Heart right ventricle (tissue), 16 donors: ENCODE measurements at regions not wholly inside any gene's neighbourhood (a gene's known extent, or its start where the extent isn't known, plus 50 kb on each side); places are given as distances from the start of the nearest gene placed in this dataset.

ENCODE experiments used
- ATAC-seq, 8 donors: fragments of 200-7000 bp; cut with Tn5 transposase; one replicate each; pipeline ENCODE4 v1.9.1; 2020; ENCODE audit warnings: mild to moderate bottlenecking in 8 of 8, moderate library complexity in 8 of 8, moderate number of reproducible peaks in 1 of 8
- DNase-seq, 2 donors: peaks; one replicate each; pipeline ENCODE4 v3.0.0-alpha.2; 2020
- H3K27ac ChIP-seq, 10 donors: fragments of 200-600 bp; sonication (generic) in 2 of 10; one replicate each; pipeline versions ENCODE4 v1.5.0 to v1.8.0; 2020 to 2022; ENCODE audit warnings: mild to moderate bottlenecking in 3 of 10
- H3K27me3 ChIP-seq, 7 donors: fragments of 200-600 bp; one replicate each; pipeline ENCODE4 v1.8.0; 2021 to 2022; ENCODE audit warnings: mild to moderate bottlenecking in 2 of 7
- H3K36me3 ChIP-seq, 9 donors: fragments of 200-600 bp; sonication (generic) in 1 of 9; one replicate each; pipeline versions ENCODE4 v1.5.0 to v1.8.0; 2020 to 2022; ENCODE audit warnings: mild to moderate bottlenecking in 2 of 9
- H3K4me1 ChIP-seq, 9 donors: fragments of 200-600 bp; sonication (generic) in 1 of 9; one replicate each; pipeline versions ENCODE4 v1.5.0 to v1.8.0; 2020 to 2022; ENCODE audit warnings: mild to moderate bottlenecking in 4 of 9
- H3K4me3 ChIP-seq, 10 donors: fragments of 200-600 bp; sonication (generic) in 2 of 10; one replicate each; pipeline versions ENCODE4 v1.5.0 to v1.8.0; 2020 to 2022; ENCODE audit warnings: mild to moderate bottlenecking in 7 of 10, moderate library complexity in 2 of 10
- H3K9me3 ChIP-seq, 11 donors: fragments of 200-600 bp in 10 of 11; sonication (generic) in 2 of 11; one replicate each; pipeline versions ENCODE4 v1.5.0 to v1.8.0; 2013 to 2022; ENCODE audit warnings: mild to moderate bottlenecking in 2 of 11, control low read depth in 1 of 11, moderate library complexity in 1 of 11
- WGBS, 2 donors: extraction: QIAGEN DNeasy Blood & Tissue Kit; methylation state at CpG; one replicate each; pipeline ENCODE4 v1.1.7; 2013; ENCODE audit warnings: inconsistent platforms in 1 of 2; 5-methylcytosine and 5-hydroxymethylcytosine counted together
- intact Hi-C, 10 donors: fragments of 100-400 bp; cut with DNase I; formaldehyde crosslinking; loops; one replicate each; pipeline versions ENCODE4 v1.11.1 to v1.14.2; 2022
- TF ChIP-seq, protein P1 (sequence below), 9 donors: fragments of 200-600 bp; sonication (generic) in 2 of 9; IDR thresholded peaks; one replicate each; pipeline versions ENCODE4 v1.5.0 to v1.8.0; 2021 to 2022; ENCODE audit warnings: antibody characterized with exemption in 9 of 9, mild to moderate bottlenecking in 5 of 9, moderate library complexity in 1 of 9
- donor health status: Arrhythmogenic right ventricular cardiomyopathy.
- donor health status: ischemic (EF 13 %, LVEDD 7.1; RV severe dilation, severe dysfunction).
- donor health status: healthy with polysubstance abuse.
- donor health status: DM: no; HTN: yes; CAD: no.
- donor health status: DM: no; HTN: no; CAD: no.
- donor health status: ischemic (EF 25% LVEDD 6.9; RV normal size, moderate dysfunction).
- donor health status: ischemic (EF 25% LVEDD 5.7; RV mildly dilated, moderate dysfunction).
- donor health status: healthy.
- donor health status: DM: yes; HTN: yes; CAD: no.
- donor health status: Ischemic cardiomyopathy.
- donor health status: ischemic (EF 35%, LVEDD 5.7; RV mildly dilated, moderate dysfunction).
- donor health status: nonischemic (EF 11% LVEDD 7.7; RV severe dilation, severe dysfunction).
- donor health status: DM: yes; HTN: yes; CAD: no.
- donor health status: PGD.
- donor health status: ischemic (EF 29% LVEDD 5.4; RV normal size, mild dysfunction).
- donor health status: nonischemic (EF 23%, LVEDD 6.1; RV moderate dilation, normal function).

DNA sequence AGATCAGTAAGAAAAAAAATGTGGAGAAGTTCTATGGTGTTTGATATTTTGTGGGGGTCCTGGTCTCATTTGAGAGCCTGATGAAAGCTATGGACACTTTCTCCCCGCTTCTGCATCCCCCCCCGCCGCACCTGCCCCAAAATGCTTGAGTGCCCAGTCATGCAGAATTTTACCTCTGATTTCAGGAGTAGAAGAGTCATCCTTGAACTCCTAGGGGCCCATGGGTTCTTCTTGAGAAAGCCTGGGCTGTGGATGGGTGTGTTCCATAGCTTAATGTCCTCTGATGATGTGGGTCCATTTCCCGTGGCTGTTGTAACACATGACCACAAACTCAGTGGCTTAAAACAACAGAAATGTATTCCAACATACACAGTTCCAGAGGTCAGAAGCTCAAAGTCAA is 248.8 kb upstream of the PWP1 start:
- no peaks in the 10 kb centered on the region for H3K9me3 ChIP-seq
- no peak overlapping the region for H3K4me3 ChIP-seq
- H3K27ac ChIP-seq: no peak overlapping the region
- TF ChIP-seq, protein P1, sequence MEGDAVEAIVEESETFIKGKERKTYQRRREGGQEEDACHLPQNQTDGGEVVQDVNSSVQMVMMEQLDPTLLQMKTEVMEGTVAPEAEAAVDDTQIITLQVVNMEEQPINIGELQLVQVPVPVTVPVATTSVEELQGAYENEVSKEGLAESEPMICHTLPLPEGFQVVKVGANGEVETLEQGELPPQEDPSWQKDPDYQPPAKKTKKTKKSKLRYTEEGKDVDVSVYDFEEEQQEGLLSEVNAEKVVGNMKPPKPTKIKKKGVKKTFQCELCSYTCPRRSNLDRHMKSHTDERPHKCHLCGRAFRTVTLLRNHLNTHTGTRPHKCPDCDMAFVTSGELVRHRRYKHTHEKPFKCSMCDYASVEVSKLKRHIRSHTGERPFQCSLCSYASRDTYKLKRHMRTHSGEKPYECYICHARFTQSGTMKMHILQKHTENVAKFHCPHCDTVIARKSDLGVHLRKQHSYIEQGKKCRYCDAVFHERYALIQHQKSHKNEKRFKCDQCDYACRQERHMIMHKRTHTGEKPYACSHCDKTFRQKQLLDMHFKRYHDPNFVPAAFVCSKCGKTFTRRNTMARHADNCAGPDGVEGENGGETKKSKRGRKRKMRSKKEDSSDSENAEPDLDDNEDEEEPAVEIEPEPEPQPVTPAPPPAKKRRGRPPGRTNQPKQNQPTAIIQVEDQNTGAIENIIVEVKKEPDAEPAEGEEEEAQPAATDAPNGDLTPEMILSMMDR (IDR thresholded peaks at IDR 0.05): no peak
- H3K4me1 ChIP-seq: no peaks in the 10 kb centered on the region
- peaks cover 0 to 9% (median 0%) of the 10 kb centered on the region in 7 donors for H3K27me3 ChIP-seq
- DNase-seq (no peak), ATAC-seq (no peak)
- no peaks in the 10 kb centered on the region for H3K36me3 ChIP-seq
- intact Hi-C loops: loop anchor here in 1 of 10 donors (1.0 kb wide), 1 partner anchor 30 kb away; no protein-coding TSS in a partner anchor
- WGBS, 2 donors: 91 to 92% methylated on average over 4 of the region's 4 CpGs

DNA sequence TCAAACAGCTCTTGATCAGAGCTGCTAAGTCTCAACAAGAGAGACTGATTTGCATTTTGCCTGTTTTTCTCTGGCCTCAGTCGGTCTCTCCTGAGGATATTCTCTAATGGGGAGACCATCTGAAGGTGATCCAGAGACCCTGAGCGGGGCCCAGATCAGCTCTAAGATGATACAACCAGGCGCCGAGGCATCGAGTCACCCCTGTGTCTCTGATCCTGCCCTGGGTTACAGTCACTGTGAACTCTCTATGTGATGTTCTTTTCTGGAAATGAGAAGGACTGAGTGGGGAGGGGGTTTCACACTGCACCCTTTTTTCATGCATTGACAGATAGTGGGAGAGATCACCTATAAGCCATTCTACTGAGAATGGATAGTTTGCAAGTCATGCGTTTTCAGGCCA is 247.6 kb upstream of the PWP1 start:
- H3K27ac ChIP-seq: no peak overlapping the region
- H3K4me3 ChIP-seq: no peak overlapping the region
- 87 to 91% methylated on average over 6 of the region's 6 CpGs for WGBS, 2 donors
- no peak for DNase-seq
- intact Hi-C loops: no loop called here
- H3K36me3 ChIP-seq: no peaks in the 10 kb centered on the region
- no peak for ATAC-seq
- peaks cover 0 to 9% (median 0%) of the 10 kb centered on the region in 7 donors for H3K27me3 ChIP-seq
- TF ChIP-seq, protein P1 (IDR thresholded peaks at IDR 0.05): no peak
- H3K9me3 ChIP-seq: no peaks in the 10 kb centered on the region
- H3K4me1 ChIP-seq: peaks cover 0 to 5% (median 0%) of the 10 kb centered on the region in 9 donors

DNA sequence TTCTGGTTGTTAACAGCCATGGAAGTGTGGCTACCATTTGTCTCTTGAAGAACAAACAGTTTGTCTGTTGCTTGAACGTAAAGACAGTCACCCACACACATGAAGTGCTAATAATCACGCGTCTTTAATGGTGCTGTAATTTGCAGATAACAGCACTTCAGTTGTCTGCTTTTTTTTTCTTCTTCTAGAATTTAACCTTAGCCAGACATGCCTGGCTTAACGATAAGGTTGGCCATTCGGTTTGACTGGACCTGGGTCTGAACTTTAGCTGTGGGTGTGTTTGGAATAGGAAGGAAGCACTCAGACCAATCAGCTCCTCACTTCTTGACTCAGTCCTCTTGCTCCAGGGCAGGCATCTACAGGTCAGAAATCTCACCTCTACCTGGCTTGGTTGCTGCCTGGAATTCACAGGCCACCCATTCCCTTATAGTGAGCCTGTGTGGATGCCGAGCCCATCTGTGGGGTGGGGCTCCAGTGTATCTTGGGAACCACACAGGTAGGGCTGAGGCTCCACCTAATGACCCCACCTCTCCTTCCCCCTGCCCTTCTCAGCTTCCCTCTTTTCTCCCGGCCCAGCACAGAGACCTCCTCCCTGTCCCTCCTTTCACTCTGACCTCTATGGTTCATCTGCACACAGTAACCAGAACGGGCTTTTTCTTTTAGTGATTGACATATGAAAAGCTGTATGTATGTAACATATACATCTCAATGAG is 246.4 kb upstream of the PWP1 start:
- Histone ChIP-seq H3K27ac (no peak overlapping the region), H3K4me3 (no peak overlapping the region), H3K27me3 (peaks cover 0 to 9% (median 0%) of the 10 kb centered on the region in 7 donors), H3K36me3 (no peaks in the 10 kb centered on the region), H3K9me3 (no peaks in the 10 kb centered on the region), H3K4me1 (peaks cover 0 to 5% (median 0%) of the 10 kb centered on the region in 9 donors)
- intact Hi-C loops: no loop called here
- TF ChIP-seq, protein P1 (IDR thresholded peaks at IDR 0.05): no peak
- WGBS, 2 donors: 35 to 37% methylated on average over 8 of the region's 8 CpGs
- DNase-seq: no peak
- ATAC-seq: no peak

DNA sequence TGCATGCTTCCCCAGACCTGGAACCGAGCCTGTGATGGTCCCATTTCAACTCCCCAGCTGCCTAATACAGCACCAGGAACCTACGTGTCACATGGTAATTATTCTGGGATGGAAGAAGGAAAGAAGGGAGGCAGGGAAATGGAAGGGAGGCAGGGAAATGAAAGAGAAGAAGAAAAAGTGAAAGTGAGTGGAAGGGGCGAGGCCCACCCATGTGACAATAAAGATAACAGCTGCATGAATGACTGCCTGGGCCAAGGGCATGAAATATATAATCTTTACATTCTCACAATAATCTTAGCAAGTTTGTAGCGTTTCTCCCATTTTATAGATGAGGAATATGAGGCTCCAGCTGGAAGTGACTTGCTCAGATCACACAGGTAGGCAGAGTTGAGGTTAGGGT is 245.0 kb upstream of the PWP1 start:
- WGBS, 2 donors: 70 to 76% methylated on average over 4 of the region's 4 CpGs
- Histone ChIP-seq H3K4me3 (no peak overlapping the region), H3K9me3 (no peaks in the 10 kb centered on the region), H3K27me3 (peaks cover 0 to 16% (median 3%) of the 10 kb centered on the region in 7 donors), H3K36me3 (no peaks in the 10 kb centered on the region), H3K27ac (no peak overlapping the region), H3K4me1 (peaks cover 0 to 5% (median 0%) of the 10 kb centered on the region in 9 donors)
- TF ChIP-seq, protein P1 (IDR thresholded peaks at IDR 0.05): no peak
- ATAC-seq (no peak), DNase-seq (no peak)
- intact Hi-C loops: loop anchor here in 1 of 10 donors (10.0 kb wide), 1 partner anchor 164 kb away; no protein-coding TSS in a partner anchor
